Psoas muscle (tissue), 7 donors: ENCODE measurements at regions not wholly inside any gene's neighbourhood (a gene's known extent, or its start where the extent isn't known, plus 50 kb on each side); places are given as distances from the start of the nearest gene placed in this dataset.

Source experiments
- ATAC-seq, 4 donors: fragments of 200-7000 bp; cut with Tn5 transposase; one replicate each; pipeline ENCODE4 v1.9.1; 2020; ENCODE audit warnings: moderate library complexity in 3 of 4, mild to moderate bottlenecking in 2 of 4
- DNase-seq, 2 donors: peaks; one replicate each; pipeline ENCODE4 v3.0.0-alpha.2; 2020
- H3K27ac ChIP-seq: fragments of 200-600 bp; one replicate; pipeline ENCODE4 v1.8.0; 2022
- H3K27me3 ChIP-seq, 3 donors: fragments of 200-600 bp in 1 of 3; one replicate each; pipeline versions ENCODE4 v1.6.1 to v1.8.0; 2013 to 2022; ENCODE audit warnings: low read length in 2 of 3, mild to moderate bottlenecking in 2 of 3, moderate library complexity in 1 of 3; ENCODE audit not compliant: insufficient read depth in 3 of 3
- H3K36me3 ChIP-seq, 2 donors: fragments of 200-600 bp in 1 of 2; one replicate each; pipeline versions ENCODE4 v1.6.1 to v1.8.0; 2013 to 2022; ENCODE audit warnings: low read depth in 1 of 2, mild to moderate bottlenecking in 1 of 2, moderate library complexity in 1 of 2; ENCODE audit not compliant: insufficient read depth in 1 of 2
- H3K4me1 ChIP-seq: fragments of 200-600 bp; one replicate; pipeline ENCODE4 v1.8.0; 2022
- H3K4me3 ChIP-seq: fragments of 200-600 bp; one replicate; pipeline ENCODE4 v1.8.0; 2022; ENCODE audit warnings: mild to moderate bottlenecking
- H3K9me3 ChIP-seq: fragments of 200-600 bp; one replicate; pipeline ENCODE4 v1.8.0; 2022
- WGBS, 3 donors: extraction: QIAGEN DNeasy Blood & Tissue Kit; methylation state at CpG; one replicate each; pipeline versions ENCODE4 v1.1.6 to v1.1.7; 2013; 5-methylcytosine and 5-hydroxymethylcytosine counted together
- intact Hi-C, 2 donors: fragments of 100-400 bp; cut with DNase I; formaldehyde crosslinking; loops; one replicate each; pipeline versions ENCODE4 v1.11.0 to v1.14.2; 2022
- TF ChIP-seq, protein P1 (sequence below): fragments of 200-600 bp; IDR thresholded peaks from one replicate; pipeline ENCODE4 v1.8.0; 2022; ENCODE audit warnings: antibody characterized with exemption
- donor health status: healthy with polysubstance abuse.
- donor health status: DM: no; HTN: no; CAD: no; lungs with moderate emphysema.
- donor health status: Bipolar disorder and iron deficiency.
- donor health status: healthy.
- donor health status: DM: yes; HTN: yes; CAD: no.
- donor health status: DM: no; HTN: no; CAD: no.
- donor health status: DM: yes; HTN: yes; CAD: no.

DNA sequence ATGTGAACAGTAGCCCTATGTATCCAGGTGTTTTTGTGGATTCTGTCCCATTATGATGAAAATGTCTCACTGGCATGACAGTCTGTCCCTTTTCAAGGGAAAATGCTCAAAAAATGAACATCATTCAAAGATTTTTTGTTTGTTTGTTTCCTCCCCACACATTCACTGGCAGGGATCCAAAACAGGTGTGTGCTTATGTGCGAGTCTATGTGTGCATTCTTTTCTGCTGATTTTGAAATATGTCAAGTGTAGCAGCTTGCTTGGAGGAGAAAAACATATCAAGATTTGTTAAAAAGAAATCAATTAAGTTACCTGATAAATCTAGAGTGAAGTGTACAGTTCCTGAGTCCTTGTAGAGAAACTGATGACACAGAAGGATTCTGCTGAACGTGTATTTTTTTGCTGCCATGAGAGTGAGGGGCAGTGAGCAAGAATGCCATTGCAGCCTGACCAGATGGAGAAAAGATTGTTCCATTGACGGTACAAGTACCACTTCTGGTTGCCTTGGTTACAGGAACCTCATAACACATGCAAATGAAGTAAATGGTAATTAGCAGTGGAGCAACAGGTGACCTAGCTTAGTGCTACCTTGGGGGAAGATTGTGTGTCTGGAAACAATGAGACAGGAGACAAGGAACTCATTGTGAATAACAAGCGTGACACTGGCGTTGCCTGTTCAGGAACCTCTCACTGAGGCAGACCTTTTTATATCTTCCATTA, 277.4 kb upstream of the PHYHIPL start:
- TF ChIP-seq, protein P1, sequence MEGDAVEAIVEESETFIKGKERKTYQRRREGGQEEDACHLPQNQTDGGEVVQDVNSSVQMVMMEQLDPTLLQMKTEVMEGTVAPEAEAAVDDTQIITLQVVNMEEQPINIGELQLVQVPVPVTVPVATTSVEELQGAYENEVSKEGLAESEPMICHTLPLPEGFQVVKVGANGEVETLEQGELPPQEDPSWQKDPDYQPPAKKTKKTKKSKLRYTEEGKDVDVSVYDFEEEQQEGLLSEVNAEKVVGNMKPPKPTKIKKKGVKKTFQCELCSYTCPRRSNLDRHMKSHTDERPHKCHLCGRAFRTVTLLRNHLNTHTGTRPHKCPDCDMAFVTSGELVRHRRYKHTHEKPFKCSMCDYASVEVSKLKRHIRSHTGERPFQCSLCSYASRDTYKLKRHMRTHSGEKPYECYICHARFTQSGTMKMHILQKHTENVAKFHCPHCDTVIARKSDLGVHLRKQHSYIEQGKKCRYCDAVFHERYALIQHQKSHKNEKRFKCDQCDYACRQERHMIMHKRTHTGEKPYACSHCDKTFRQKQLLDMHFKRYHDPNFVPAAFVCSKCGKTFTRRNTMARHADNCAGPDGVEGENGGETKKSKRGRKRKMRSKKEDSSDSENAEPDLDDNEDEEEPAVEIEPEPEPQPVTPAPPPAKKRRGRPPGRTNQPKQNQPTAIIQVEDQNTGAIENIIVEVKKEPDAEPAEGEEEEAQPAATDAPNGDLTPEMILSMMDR = no peak
- DNase-seq (no peak), ATAC-seq (no peak)
- Histone ChIP-seq H3K9me3 (peaks cover 3% of the 10 kb centered on the region), H3K27me3 (no peaks in the 10 kb centered on the region), H3K27ac (no peak overlapping the region), H3K4me3 (no peak overlapping the region), H3K36me3 (no peaks in the 10 kb centered on the region), H3K4me1 (no peaks in the 10 kb centered on the region)
- intact Hi-C loops = no loop called here
- WGBS, 3 donors = 79 to 80% (median 79%) methylated on average over 5 of the region's 5 CpGs

DNA sequence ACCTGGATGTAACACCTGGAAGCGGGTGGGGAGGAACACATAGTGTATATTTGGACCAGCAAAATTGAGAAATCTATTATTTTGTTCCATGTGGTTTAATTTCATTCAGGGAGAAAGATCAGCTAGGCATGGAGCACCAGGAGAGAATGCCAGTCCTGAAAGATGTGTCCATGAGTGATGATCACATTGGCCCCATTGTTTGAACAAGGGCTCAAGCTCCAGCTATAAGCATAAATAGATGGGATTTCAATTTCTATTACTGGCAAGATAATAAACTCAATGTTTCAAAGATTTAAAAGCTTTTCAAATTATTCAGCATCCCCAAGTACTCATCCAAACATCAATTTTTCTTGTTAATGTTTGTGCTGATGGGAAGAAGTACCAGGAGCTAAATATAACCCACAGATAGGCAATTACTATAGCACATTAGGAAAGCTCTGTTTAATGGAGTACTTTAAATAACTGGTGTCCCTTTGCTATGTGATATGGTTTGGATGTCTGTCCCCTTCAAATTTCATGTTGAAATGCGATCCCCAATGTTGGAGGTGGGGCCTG, 275.3 kb upstream of the PHYHIPL start:
- Histone ChIP-seq H3K27ac (no peak overlapping the region), H3K27me3 (no peaks in the 10 kb centered on the region), H3K4me1 (no peaks in the 10 kb centered on the region), H3K4me3 (no peak overlapping the region), H3K9me3 (peaks cover 3% of the 10 kb centered on the region), H3K36me3 (no peaks in the 10 kb centered on the region)
- DNase-seq (no peak), ATAC-seq (no peak)
- TF ChIP-seq, protein P1 = no peak
- intact Hi-C loops = no loop called here
- 82 to 98% (median 89%) methylated on average over 2 of the region's 2 CpGs for WGBS, 3 donors

DNA sequence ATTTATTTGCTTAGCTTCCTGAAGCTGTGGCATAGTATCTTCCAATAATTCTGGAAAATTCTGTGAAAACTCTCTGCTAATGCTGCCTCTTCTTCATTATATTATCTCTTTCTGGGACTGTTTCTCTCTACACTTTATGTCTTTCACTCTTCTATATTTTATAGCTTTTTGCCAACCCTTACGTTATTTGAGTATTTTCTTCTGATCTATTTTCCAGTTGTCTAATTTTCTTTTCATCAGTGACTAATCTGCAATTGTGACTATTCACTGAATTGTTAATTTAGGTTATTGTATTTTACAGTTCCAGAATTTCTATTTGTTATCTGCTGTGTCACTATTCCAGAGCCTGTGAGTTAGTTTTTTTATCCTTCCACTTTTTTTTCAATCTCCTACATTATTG, 273.4 kb upstream of the PHYHIPL start:
- H3K36me3 ChIP-seq = no peaks in the 10 kb centered on the region
- no peak overlapping the region for H3K27ac ChIP-seq
- WGBS, 3 donors = 87 to 97% (median 94%) methylated on average over 1 of the region's 1 CpG
- no peaks in the 10 kb centered on the region for H3K27me3 ChIP-seq
- TF ChIP-seq, protein P1 = no peak
- ATAC-seq (no peak), DNase-seq (no peak)
- no peak overlapping the region for H3K4me3 ChIP-seq
- intact Hi-C loops = no loop called here
- peaks cover 3% of the 10 kb centered on the region for H3K9me3 ChIP-seq
- H3K4me1 ChIP-seq = no peaks in the 10 kb centered on the region

DNA sequence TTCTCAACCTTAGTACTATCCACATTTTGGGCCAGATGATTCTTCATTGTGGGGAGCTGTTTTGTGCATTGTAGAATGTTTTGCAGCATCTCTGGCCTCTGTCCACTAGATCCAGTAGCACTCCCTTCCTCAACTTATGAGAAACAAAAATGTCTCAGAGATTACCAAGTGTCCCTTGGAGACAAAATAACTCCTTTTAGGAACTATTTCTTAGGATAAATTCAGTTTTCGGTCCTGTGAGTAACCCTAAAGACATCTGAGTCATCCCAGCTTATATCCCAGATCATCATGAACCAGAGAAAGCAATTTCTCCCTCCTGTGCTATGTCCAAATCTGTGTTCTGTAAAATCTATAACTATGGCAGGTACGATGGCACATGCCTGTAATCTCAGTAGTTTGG, 266.6 kb upstream of the PHYHIPL start:
- Histone ChIP-seq H3K36me3 (no peaks in the 10 kb centered on the region), H3K9me3 (no peaks in the 10 kb centered on the region), H3K27me3 (no peaks in the 10 kb centered on the region), H3K27ac (no peak overlapping the region), H3K4me1 (no peaks in the 10 kb centered on the region), H3K4me3 (no peak overlapping the region)
- intact Hi-C loops = no loop called here
- TF ChIP-seq, protein P1 = no peak
- ATAC-seq (no peak), DNase-seq (no peak)
- WGBS, 3 donors = 77 to 87% (median 86%) methylated on average over 2 of the region's 2 CpGs

DNA sequence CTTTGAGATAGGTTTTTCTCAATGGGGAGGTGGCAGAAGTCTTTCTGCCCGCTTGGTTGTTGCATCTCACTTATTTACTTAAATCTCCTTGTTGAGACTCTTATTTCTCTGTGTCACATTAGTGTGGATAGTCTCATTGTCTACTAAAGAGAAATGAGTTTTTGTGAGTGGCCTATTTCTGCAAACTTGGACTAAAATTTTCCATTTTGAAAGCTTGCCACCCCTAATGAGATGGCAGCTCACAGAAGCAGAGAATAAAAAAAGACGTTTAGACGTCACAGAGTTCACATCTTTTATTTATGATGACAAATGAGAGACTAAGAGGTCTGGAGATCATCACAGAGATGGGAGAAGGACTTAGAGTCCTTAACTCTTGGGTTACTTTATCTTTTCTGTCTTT, 262.7 kb upstream of the PHYHIPL start:
- H3K9me3 ChIP-seq = no peaks in the 10 kb centered on the region
- DNase-seq (no peak), ATAC-seq (no peak)
- no peaks in the 10 kb centered on the region for H3K27me3 ChIP-seq
- no peak overlapping the region for H3K27ac ChIP-seq
- WGBS, 3 donors = 38 to 55% (median 43%) methylated on average over 3 of the region's 3 CpGs
- TF ChIP-seq, protein P1 = no peak
- H3K4me1 ChIP-seq = no peaks in the 10 kb centered on the region
- H3K36me3 ChIP-seq = no peaks in the 10 kb centered on the region
- no peak overlapping the region for H3K4me3 ChIP-seq
- intact Hi-C loops = no loop called here
